Esophagus squamous epithelium (tissue), 4 donors: ENCODE measurements at regions not wholly inside any gene's neighbourhood (a gene's known extent, or its start where the extent isn't known, plus 50 kb on each side); places are given as distances from the start of the nearest gene placed in this dataset.
"Not testable (repeated sequence)": the region's sequence is repeated elsewhere in the genome, so short reads cannot be mapped to it uniquely, and the experiment has no call there.

Experiments
- POLR2A ChIP-seq, 4 donors: fragments of 450-650 bp; IDR thresholded peaks; one replicate each; pipeline ENCODE4 v1.6.1; 2017; ENCODE audit warnings: antibody characterized with exemption in 4 of 4, mild to moderate bottlenecking in 4 of 4, moderate library complexity in 3 of 4
- TF ChIP-seq, protein P1 (sequence below), 6 experiments: fragments of 450-650 bp in 4 of 6; fragments of 200-600 bp in 2 of 6; sonication (generic) in 2 of 6; IDR thresholded peaks; one replicate each; pipeline ENCODE4 v1.5.1; 2016 to 2019; ENCODE audit warnings: antibody characterized with exemption in 6 of 6, mild to moderate bottlenecking in 4 of 6, moderate library complexity in 4 of 6

DNA sequence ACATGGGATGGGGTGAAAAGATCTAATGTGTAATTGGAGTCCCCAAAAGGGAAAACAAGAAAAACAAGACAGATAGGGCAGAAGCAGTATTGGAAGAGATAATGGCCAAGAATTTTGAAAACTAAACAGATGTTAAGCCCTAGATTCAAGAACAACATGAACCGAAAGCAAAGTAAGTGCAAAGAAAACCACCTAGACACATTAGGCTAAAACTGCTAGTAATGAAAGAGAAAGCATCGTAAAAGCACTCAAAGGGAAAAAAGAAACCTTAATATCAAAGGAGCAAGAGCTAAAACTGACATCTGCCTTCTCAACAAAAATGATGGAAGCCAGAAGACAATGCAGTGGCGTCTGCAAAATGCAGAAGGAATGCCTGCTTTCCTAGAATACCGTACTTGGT lies 92.1 kb upstream of the ADORA2B start:
- not testable (repeated sequence) for TF ChIP-seq POLR2A (IDR thresholded peaks at IDR 0.05)
- TF ChIP-seq, protein P1, sequence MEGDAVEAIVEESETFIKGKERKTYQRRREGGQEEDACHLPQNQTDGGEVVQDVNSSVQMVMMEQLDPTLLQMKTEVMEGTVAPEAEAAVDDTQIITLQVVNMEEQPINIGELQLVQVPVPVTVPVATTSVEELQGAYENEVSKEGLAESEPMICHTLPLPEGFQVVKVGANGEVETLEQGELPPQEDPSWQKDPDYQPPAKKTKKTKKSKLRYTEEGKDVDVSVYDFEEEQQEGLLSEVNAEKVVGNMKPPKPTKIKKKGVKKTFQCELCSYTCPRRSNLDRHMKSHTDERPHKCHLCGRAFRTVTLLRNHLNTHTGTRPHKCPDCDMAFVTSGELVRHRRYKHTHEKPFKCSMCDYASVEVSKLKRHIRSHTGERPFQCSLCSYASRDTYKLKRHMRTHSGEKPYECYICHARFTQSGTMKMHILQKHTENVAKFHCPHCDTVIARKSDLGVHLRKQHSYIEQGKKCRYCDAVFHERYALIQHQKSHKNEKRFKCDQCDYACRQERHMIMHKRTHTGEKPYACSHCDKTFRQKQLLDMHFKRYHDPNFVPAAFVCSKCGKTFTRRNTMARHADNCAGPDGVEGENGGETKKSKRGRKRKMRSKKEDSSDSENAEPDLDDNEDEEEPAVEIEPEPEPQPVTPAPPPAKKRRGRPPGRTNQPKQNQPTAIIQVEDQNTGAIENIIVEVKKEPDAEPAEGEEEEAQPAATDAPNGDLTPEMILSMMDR (IDR thresholded peaks at IDR 0.05) = not testable (repeated sequence)
